OCI-LY3 (cell line): ENCODE measurements at regions not wholly inside any gene's neighbourhood (a gene's known extent, or its start where the extent isn't known, plus 50 kb on each side); places are given as distances from the start of the nearest gene placed in this dataset.

Source experiments
- H2AFZ ChIP-seq: fragments of 200-600, 300-600 bp; shearing (Covaris generic); 2 replicates; pipeline ENCODE4 v1.6.0; 2014; ENCODE audit warnings: antibody characterized with exemption, low read depth, low read length
- H3K27ac ChIP-seq: fragments of 200-600, 300-600 bp; sonication (generic); 2 replicates; pipeline ENCODE4 v1.5.1; 2014; ENCODE audit warnings: mild to moderate bottlenecking, low read length, moderate library complexity, mixed read lengths
- H3K27me3 ChIP-seq: fragments of 200-600, 300-600 bp; sonication (generic); 2 replicates; pipeline ENCODE4 v1.6.1; 2014; ENCODE audit warnings: low read depth, low read length, mixed read lengths
- H3K36me3 ChIP-seq: fragments of 200-600, 300-600 bp; sonication (generic); replicated peaks from 2 replicates; pipeline ENCODE3; 2014; ENCODE audit warnings: low read depth, low read length, mixed read lengths
- H3K4me1 ChIP-seq: fragments of 300-600, 200-600 bp; sonication (generic); 2 replicates; pipeline ENCODE4 v1.6.1; 2014; ENCODE audit warnings: low read length, mixed read lengths
- H3K4me2 ChIP-seq: fragments of 200-600, 300-600 bp; sonication (generic); 2 replicates; pipeline ENCODE4 v1.6.1; 2014; ENCODE audit warnings: low read length, mixed read lengths
- H3K4me3 ChIP-seq: fragments of 300-600, 200-600 bp; sonication (generic); 2 replicates; pipeline ENCODE4 v1.5.1; 2014; ENCODE audit warnings: antibody characterized with exemption, mild to moderate bottlenecking, low read length, moderate library complexity
- H3K79me2 ChIP-seq: fragments of 300-600, 200-600 bp; shearing (Covaris generic); 2 replicates; pipeline ENCODE4 v1.6.1; 2014; ENCODE audit warnings: mild to moderate bottlenecking, low read length, mixed read lengths
- H3K9ac ChIP-seq: fragments of 300-600, 200-600 bp; shearing (Covaris generic); 2 replicates; pipeline ENCODE4 v1.6.0; 2014; ENCODE audit warnings: mild to moderate bottlenecking, low read length, moderate library complexity
- H3K9me3 ChIP-seq: fragments of 200-600, 300-600 bp; shearing (Covaris generic); 2 replicates; pipeline ENCODE4 v1.6.1; 2014; ENCODE audit warnings: low read length, mixed read lengths; ENCODE audit not compliant: insufficient read depth
- H4K20me1 ChIP-seq: fragments of 200-600, 300-600 bp; sonication (generic); 2 replicates; pipeline ENCODE4 v1.6.1; 2016; ENCODE audit warnings: low read length, mixed read lengths; ENCODE audit not compliant: insufficient read depth
- CTCF ChIP-seq: fragments of 200-600, 300-600 bp; sonication (generic); IDR thresholded peaks from 2 replicates; pipeline ENCODE4 v1.5.1; 2014; ENCODE audit warnings: antibody characterized with exemption, low read length, low read depth
- EZH2phosphoT487 ChIP-seq: fragments of 200-600 bp; shearing (Covaris generic); IDR thresholded peaks from 2 replicates; pipeline ENCODE4 v1.6.1; 2018; ENCODE audit warnings: antibody characterized with exemption, mixed run types, low read depth

DNA sequence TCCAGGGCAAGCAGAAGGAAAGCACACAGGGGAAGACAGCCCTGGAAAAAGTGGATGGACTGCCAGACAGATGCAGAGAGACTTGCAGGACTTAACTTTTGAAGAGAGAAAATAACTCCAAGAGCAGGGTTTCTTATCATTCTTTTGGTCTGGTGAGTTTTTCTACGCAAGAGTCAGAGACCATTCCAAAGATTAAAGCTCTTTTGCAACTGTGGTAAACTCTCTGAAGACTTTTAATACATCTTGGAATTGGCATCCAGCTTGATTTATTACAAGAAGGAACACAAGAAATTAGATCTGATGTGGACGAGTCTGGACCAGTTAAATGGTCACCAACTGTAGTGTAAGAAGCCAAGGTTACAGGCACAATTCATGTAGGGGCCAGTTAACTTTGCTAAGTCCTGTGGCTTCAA is 153.4 kb downstream of the SIPA1L2 start:
- Histone ChIP-seq H4K20me1 (no peaks in the 10 kb centered on the region), H3K79me2 (no peaks in the 10 kb centered on the region), H3K4me2 (no peak overlapping the region), H2AFZ (no peak overlapping the region), H3K4me1 (peaks cover 13% of the 10 kb centered on the region), H3K27ac (no peak overlapping the region), H3K36me3 (no peaks in the 10 kb centered on the region), H3K9me3 (no peaks in the 10 kb centered on the region), H3K27me3 (no peaks in the 10 kb centered on the region), H3K4me3 (no peak overlapping the region), H3K9ac (no peak overlapping the region)
- TF ChIP-seq CTCF (no peak), EZH2phosphoT487 (no peak)

DNA sequence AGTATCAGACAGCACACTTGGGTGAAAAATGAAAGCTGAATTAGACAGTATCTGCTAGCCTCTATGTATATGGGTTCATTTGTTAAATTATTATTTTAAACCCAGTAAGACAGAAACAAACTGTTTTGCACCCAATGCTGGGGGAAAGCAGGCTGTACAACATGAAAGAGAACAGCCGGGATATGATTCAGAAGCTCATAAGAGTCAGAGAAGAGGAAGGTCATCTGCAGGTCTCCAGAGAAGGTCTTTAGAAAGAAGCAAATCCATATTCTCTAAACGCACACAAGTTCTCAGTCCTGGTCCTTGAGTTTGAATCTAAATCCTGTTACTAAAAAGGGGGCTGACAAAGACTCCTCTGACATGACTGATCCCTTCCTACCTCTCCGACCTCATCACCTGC is 155.1 kb downstream of the SIPA1L2 start:
- H3K4me2 ChIP-seq, result peak overlapping the region; percentile 60
- peak overlapping the region; percentile 71 for H2AFZ ChIP-seq
- no peaks in the 10 kb centered on the region for H3K27me3 ChIP-seq
- peaks cover 13% of the 10 kb centered on the region for H3K4me1 ChIP-seq
- no peaks in the 10 kb centered on the region for H3K9me3 ChIP-seq
- H3K9ac ChIP-seq, result no peak overlapping the region
- no peaks in the 10 kb centered on the region for H3K79me2 ChIP-seq
- H3K4me3 ChIP-seq, result peak overlapping the region; percentile 15
- H4K20me1 ChIP-seq, result no peaks in the 10 kb centered on the region
- H3K27ac ChIP-seq, result peak overlapping the region; percentile 34
- TF ChIP-seq EZH2phosphoT487 (no peak), CTCF (no peak)
- no peaks in the 10 kb centered on the region for H3K36me3 ChIP-seq

- no peak for TF ChIP-seq EZH2phosphoT487
- Histone ChIP-seq H3K9ac (no peak overlapping the region), H3K27me3 (no peaks in the 10 kb centered on the region), H3K4me3 (no peak overlapping the region), H3K36me3 (no peaks in the 10 kb centered on the region), H3K9me3 (no peaks in the 10 kb centered on the region), H2AFZ (no peak overlapping the region), H4K20me1 (no peaks in the 10 kb centered on the region), H3K4me1 (peaks cover 13% of the 10 kb centered on the region), H3K27ac (no peak overlapping the region), H3K4me2 (no peak overlapping the region), H3K79me2 (no peaks in the 10 kb centered on the region)
Observed at GRCh38 chr1:232473900-232474299, 156.0 kb downstream of the SIPA1L2 start.

DNA sequence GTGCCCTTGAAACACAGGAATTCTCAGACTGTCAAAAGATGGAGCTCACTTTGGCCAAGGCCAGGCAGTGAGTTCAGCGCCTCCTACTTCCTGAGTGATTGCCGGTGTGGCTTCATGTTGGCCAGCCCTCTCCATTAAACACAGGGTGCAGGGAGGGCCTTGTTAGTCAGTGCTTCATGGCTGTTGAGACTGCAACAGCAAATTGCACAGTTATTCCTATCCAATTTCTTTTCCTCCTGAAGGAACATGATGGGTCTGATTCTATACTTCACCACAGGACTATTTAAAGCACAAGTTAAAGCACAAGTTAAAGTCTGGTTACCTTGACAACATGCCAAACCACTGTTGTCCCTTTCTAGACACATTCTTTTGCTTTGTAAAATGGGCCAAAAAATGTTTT is 156.6 kb downstream of the SIPA1L2 start:
- Histone ChIP-seq H2AFZ (no peak overlapping the region), H3K36me3 (no peaks in the 10 kb centered on the region), H3K9ac (no peak overlapping the region), H3K79me2 (no peaks in the 10 kb centered on the region), H3K27me3 (no peaks in the 10 kb centered on the region), H3K4me1 (peaks cover 13% of the 10 kb centered on the region), H3K4me2 (no peak overlapping the region), H3K4me3 (no peak overlapping the region), H4K20me1 (no peaks in the 10 kb centered on the region), H3K9me3 (no peaks in the 10 kb centered on the region), H3K27ac (no peak overlapping the region)
- TF ChIP-seq CTCF (no peak), EZH2phosphoT487 (no peak)
